ENCODE measurements at regions not wholly inside any gene's neighbourhood (a gene's known extent, or its start where the extent isn't known, plus 50 kb on each side); places are given as distances from the start of the nearest gene placed in this dataset.
"Not testable (repeated sequence)": the region's sequence is repeated elsewhere in the genome, so short reads cannot be mapped to it uniquely, and the experiment has no call there.

DNA sequence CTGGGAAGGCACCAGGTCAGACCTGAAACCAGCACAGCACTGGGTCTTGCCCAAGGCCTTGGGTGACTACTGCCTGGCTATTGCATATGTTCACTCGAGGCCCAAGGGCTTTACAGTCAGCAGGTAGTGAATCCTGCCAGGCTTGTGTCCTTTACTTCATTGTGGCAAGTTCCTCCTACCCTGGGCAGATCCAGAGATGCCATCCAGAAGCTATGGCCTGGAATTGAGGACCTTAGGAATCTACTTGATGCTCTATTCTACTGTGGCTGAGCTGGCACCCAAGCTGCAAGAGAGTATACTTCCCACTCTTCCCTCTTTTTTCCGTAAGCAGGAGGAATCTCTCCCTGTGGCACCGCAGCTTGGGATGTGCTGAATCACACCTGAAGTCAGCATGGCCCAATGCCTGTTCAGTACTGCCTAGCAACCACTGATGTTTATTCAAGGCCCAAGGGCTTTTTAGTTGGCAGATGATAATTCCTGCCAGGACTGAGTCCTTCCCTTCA is 246.7 kb upstream of the CTBP2 start:
- H3K9me3 Mint-ChIP-seq: peaks cover 41% of the 10 kb centered on the region
- intact Hi-C loops (cut with micrococcal nuclease): no loop called here

GRCh38 chr10:125404902-125405301 is 244.5 kb upstream of the CTBP2 start:
- H3K36me3 Mint-ChIP-seq (ENCODE audit: low read depth); H3K27ac Mint-ChIP-seq; H3K4me3 Mint-ChIP-seq; intact Hi-C loops (cut with micrococcal nuclease); H3K4me1 Mint-ChIP-seq (ENCODE audit: low read depth); H3K27me3 Mint-ChIP-seq: not testable (repeated sequence)
- H3K9me3 Mint-ChIP-seq: peaks cover 41% of the 10 kb centered on the region

More for the DNA sequence above, 246.7 kb upstream of the CTBP2 start:
- Mint-ChIP-seq H3K4me3 (no peak overlapping the region), H3K36me3 (ENCODE audit: low read depth) (no peaks in the 10 kb centered on the region), H3K4me1 (ENCODE audit: low read depth) (no peaks in the 10 kb centered on the region), H3K27ac (no peak overlapping the region), H3K27me3 (no peaks in the 10 kb centered on the region)

DNA sequence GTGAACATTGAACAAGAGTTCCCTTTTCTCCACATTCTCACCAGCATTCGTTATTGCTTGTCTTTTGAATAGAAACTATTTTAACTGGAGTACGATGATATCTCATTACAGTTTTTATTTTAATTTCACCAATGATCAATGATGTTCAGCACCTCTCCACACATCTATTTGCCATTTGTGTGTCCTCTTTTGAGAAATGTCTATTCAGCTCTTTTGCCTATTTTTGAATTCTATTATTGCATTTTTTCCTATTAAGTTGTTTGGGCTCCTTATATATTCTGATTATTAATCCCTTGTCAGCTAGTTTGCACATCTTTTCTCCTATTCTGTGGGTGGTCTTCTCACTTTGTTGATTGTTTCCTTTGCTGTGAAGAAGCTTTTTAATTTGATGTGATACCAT is 241.1 kb upstream of the CTBP2 start:
- no peaks in the 10 kb centered on the region for H3K4me1 Mint-ChIP-seq (ENCODE audit: low read depth)
- intact Hi-C loops (cut with micrococcal nuclease): no loop called here
- H3K36me3 Mint-ChIP-seq (ENCODE audit: low read depth): no peaks in the 10 kb centered on the region
- no peaks in the 10 kb centered on the region for H3K27me3 Mint-ChIP-seq
- H3K4me3 Mint-ChIP-seq: no peak overlapping the region
- no peak overlapping the region for H3K27ac Mint-ChIP-seq
- H3K9me3 Mint-ChIP-seq: peaks cover 25% of the 10 kb centered on the region

DNA sequence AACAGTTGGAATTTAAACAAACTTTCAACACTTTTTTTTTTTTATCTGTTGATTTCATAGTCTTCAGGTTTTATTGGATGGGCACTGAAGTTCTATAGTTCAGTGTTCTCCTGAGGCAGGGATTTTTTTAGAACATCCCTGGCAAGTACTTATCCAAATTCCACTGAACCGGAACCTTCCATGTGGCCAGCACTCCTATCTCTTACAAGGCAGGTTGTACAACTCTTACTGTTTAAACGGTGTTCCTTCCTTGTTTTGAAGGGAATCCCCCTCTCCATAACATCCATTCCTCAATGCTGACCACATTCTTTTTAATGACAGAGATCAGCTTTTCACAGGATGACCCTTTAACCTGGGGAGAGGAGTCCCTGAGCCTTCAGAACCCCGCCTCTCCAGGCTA is 238.9 kb upstream of the CTBP2 start:
- intact Hi-C loops (cut with micrococcal nuclease): no loop called here
- no peaks in the 10 kb centered on the region for H3K4me1 Mint-ChIP-seq (ENCODE audit: low read depth)
- no peak overlapping the region for H3K27ac Mint-ChIP-seq
- no peak overlapping the region for H3K4me3 Mint-ChIP-seq
- H3K27me3 Mint-ChIP-seq: no peaks in the 10 kb centered on the region
- H3K36me3 Mint-ChIP-seq (ENCODE audit: low read depth): no peaks in the 10 kb centered on the region
- peaks cover 11% of the 10 kb centered on the region for H3K9me3 Mint-ChIP-seq

GRCh38 chr10:125398270-125398669 is 237.9 kb upstream of the CTBP2 start:
- intact Hi-C loops (cut with micrococcal nuclease): no loop called here
- H3K27ac Mint-ChIP-seq: no peak overlapping the region
- no peaks in the 10 kb centered on the region for H3K27me3 Mint-ChIP-seq
- H3K4me1 Mint-ChIP-seq (ENCODE audit: low read depth): no peaks in the 10 kb centered on the region
- H3K36me3 Mint-ChIP-seq (ENCODE audit: low read depth): no peaks in the 10 kb centered on the region
- no peak overlapping the region for H3K4me3 Mint-ChIP-seq
- H3K9me3 Mint-ChIP-seq: peaks cover under 1% of the 10 kb centered on the region

GRCh38 chr10:125397608-125398007 is 237.2 kb upstream of the CTBP2 start:
- H3K36me3 Mint-ChIP-seq (ENCODE audit: low read depth): no peaks in the 10 kb centered on the region
- no peaks in the 10 kb centered on the region for H3K9me3 Mint-ChIP-seq
- H3K27me3 Mint-ChIP-seq: no peaks in the 10 kb centered on the region
- intact Hi-C loops (cut with micrococcal nuclease): no loop called here
- no peak overlapping the region for H3K4me3 Mint-ChIP-seq
- H3K27ac Mint-ChIP-seq: no peak overlapping the region
- H3K4me1 Mint-ChIP-seq (ENCODE audit: low read depth): no peaks in the 10 kb centered on the region

- no peaks in the 10 kb centered on the region for H3K27me3 Mint-ChIP-seq
- no peak overlapping the region for H3K4me3 Mint-ChIP-seq
- H3K4me1 Mint-ChIP-seq (ENCODE audit: low read depth): no peaks in the 10 kb centered on the region
- intact Hi-C loops (cut with micrococcal nuclease): no loop called here
- no peaks in the 10 kb centered on the region for H3K36me3 Mint-ChIP-seq (ENCODE audit: low read depth)
- no peak overlapping the region for H3K27ac Mint-ChIP-seq
- H3K9me3 Mint-ChIP-seq: no peaks in the 10 kb centered on the region
Measured at GRCh38 chr10:125396676-125397075, 236.3 kb upstream of the CTBP2 start.

GRCh38 chr10:125392609-125393008 is 232.2 kb upstream of the CTBP2 start:
- intact Hi-C loops (cut with micrococcal nuclease): no loop called here
- Mint-ChIP-seq H3K27me3 (no peaks in the 10 kb centered on the region), H3K4me3 (no peak overlapping the region), H3K27ac (no peak overlapping the region), H3K4me1 (ENCODE audit: low read depth) (no peaks in the 10 kb centered on the region), H3K36me3 (ENCODE audit: low read depth) (no peaks in the 10 kb centered on the region), H3K9me3 (peaks cover 24% of the 10 kb centered on the region)

- Mint-ChIP-seq H3K27ac (no peak overlapping the region), H3K4me1 (ENCODE audit: low read depth) (no peaks in the 10 kb centered on the region)
Measured at GRCh38 chr10:125392154-125392553, 231.8 kb upstream of the CTBP2 start.

DNA sequence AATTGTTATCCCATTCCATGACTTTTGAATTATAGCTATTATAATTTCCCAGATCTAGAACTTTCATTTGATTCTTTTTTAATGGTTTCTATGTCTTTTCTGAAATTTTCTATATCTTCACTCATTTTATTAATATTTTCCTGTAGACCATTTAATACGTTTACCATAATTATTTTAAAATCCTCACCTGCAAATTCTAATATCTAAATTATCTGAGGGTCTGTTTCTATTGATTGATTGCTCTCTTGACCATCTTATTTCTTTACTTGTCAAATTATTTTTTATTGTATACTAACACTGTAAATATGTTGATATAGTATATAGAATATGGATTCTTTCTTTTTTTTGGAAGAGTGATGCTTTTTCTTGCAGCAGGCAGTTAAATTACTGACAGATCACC is 229.3 kb upstream of the CTBP2 start:
- no peaks in the 10 kb centered on the region for H3K27me3 Mint-ChIP-seq
- no peaks in the 10 kb centered on the region for H3K36me3 Mint-ChIP-seq (ENCODE audit: low read depth)
- H3K27ac Mint-ChIP-seq: no peak overlapping the region
- intact Hi-C loops (cut with micrococcal nuclease): no loop called here
- peaks cover 24% of the 10 kb centered on the region for H3K9me3 Mint-ChIP-seq
- H3K4me3 Mint-ChIP-seq: no peak overlapping the region
- no peaks in the 10 kb centered on the region for H3K4me1 Mint-ChIP-seq (ENCODE audit: low read depth)

More at GRCh38 chr10:125392154-125392553, 231.8 kb upstream of the CTBP2 start:
- intact Hi-C loops (cut with micrococcal nuclease): no loop called here
- no peaks in the 10 kb centered on the region for H3K36me3 Mint-ChIP-seq (ENCODE audit: low read depth)
- H3K4me3 Mint-ChIP-seq: no peak overlapping the region
- no peaks in the 10 kb centered on the region for H3K27me3 Mint-ChIP-seq
- H3K9me3 Mint-ChIP-seq: peaks cover 24% of the 10 kb centered on the region

DNA sequence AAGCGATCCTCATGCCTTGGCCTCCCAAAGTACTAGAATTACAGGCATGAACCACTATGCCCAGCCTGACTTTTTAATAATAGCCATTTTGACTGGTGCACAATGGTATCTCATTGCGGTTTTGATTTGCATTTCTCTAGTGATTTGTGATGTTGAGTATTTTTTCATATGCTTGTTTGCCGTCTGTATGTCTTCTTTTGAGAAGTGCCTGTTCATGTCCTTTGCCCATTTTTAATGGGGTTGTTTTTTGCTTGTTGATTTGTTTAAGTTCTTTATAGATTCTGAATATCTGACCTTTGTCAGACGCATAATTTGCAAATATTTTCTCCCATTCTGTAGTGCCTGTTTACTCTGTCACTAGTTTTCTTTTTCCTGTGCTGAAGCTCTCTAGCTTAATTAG is 219.2 kb upstream of the CTBP2 start:
- H3K9me3 Mint-ChIP-seq: peaks cover 41% of the 10 kb centered on the region
- H3K27ac Mint-ChIP-seq: no peak overlapping the region
- H3K4me3 Mint-ChIP-seq: no peak overlapping the region
- intact Hi-C loops (cut with micrococcal nuclease): no loop called here
- H3K4me1 Mint-ChIP-seq (ENCODE audit: low read depth): no peaks in the 10 kb centered on the region
- H3K27me3 Mint-ChIP-seq: peaks cover under 1% of the 10 kb centered on the region
- H3K36me3 Mint-ChIP-seq (ENCODE audit: low read depth): no peaks in the 10 kb centered on the region

GRCh38 chr10:125377368-125377767 is 217.0 kb upstream of the CTBP2 start:
- no peaks in the 10 kb centered on the region for H3K36me3 Mint-ChIP-seq (ENCODE audit: low read depth)
- peaks cover 23% of the 10 kb centered on the region for H3K9me3 Mint-ChIP-seq
- no peaks in the 10 kb centered on the region for H3K4me1 Mint-ChIP-seq (ENCODE audit: low read depth)
- H3K27ac Mint-ChIP-seq: no peak overlapping the region
- no peak overlapping the region for H3K4me3 Mint-ChIP-seq
- H3K27me3 Mint-ChIP-seq: peaks cover 1% of the 10 kb centered on the region
- intact Hi-C loops (cut with micrococcal nuclease): no loop called here

- H3K36me3 Mint-ChIP-seq (ENCODE audit: low read depth): no peaks in the 10 kb centered on the region
- peaks cover 2% of the 10 kb centered on the region for H3K27me3 Mint-ChIP-seq
- intact Hi-C loops (cut with micrococcal nuclease): no loop called here
- no peaks in the 10 kb centered on the region for H3K4me1 Mint-ChIP-seq (ENCODE audit: low read depth)
- H3K9me3 Mint-ChIP-seq: peaks cover 11% of the 10 kb centered on the region
- H3K27ac Mint-ChIP-seq: no peak overlapping the region
- H3K4me3 Mint-ChIP-seq: no peak overlapping the region
Measured at GRCh38 chr10:125375210-125375609, 214.8 kb upstream of the CTBP2 start.

DNA sequence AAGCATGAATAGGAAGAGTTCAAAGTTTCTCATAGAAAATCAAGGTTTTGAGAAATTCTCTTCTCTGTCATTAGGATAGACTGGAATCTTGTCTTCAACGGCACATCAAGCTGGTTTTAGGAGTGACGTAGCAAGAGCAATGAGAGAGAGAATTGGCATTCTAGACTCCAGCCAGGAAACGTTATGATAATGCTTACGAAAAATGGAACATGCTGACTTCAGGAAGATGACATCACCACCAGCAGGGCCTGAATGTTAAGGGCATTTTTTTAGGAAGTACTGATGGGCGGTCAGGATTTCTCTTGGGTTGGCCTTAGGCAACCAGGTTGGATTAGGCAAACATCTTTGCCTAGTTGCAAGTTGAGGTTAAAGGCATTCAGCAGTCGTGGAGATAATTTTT is 213.2 kb upstream of the CTBP2 start:
- no peak overlapping the region for H3K27ac Mint-ChIP-seq
- H3K4me1 Mint-ChIP-seq (ENCODE audit: low read depth): no peaks in the 10 kb centered on the region
- H3K27me3 Mint-ChIP-seq: peaks cover 4% of the 10 kb centered on the region
- H3K36me3 Mint-ChIP-seq (ENCODE audit: low read depth): no peaks in the 10 kb centered on the region
- intact Hi-C loops (cut with micrococcal nuclease): no loop called here
- H3K4me3 Mint-ChIP-seq: no peak overlapping the region
- H3K9me3 Mint-ChIP-seq: no peaks in the 10 kb centered on the region

- Mint-ChIP-seq H3K4me1 (ENCODE audit: low read depth) (no peaks in the 10 kb centered on the region), H3K4me3 (no peak overlapping the region), H3K27me3 (peaks cover 4% of the 10 kb centered on the region), H3K27ac (no peak overlapping the region), H3K36me3 (ENCODE audit: low read depth) (no peaks in the 10 kb centered on the region), H3K9me3 (no peaks in the 10 kb centered on the region)
- intact Hi-C loops (cut with micrococcal nuclease): no loop called here
Measured at GRCh38 chr10:125370578-125370977, 210.2 kb upstream of the CTBP2 start.

Measured in dendritic cell treated with granulocyte-macrophage colony-stimulating factor and Interleukin-4, amounts not matched to agents 40 ng/mL and 50 ng/mL, for 4 days (primary cell).